GM19035 (cell line): ENCODE measurements at regions not wholly inside any gene's neighbourhood (a gene's known extent, or its start where the extent isn't known, plus 50 kb on each side); places are given as distances from the start of the nearest gene placed in this dataset.

Source experiments
- ATAC-seq: cut with Tn5 transposase; IDR thresholded peaks from one replicate; pipeline ENCODE4 v1.9.1; 2021; ENCODE audit not compliant: unreplicated experiment

DNA sequence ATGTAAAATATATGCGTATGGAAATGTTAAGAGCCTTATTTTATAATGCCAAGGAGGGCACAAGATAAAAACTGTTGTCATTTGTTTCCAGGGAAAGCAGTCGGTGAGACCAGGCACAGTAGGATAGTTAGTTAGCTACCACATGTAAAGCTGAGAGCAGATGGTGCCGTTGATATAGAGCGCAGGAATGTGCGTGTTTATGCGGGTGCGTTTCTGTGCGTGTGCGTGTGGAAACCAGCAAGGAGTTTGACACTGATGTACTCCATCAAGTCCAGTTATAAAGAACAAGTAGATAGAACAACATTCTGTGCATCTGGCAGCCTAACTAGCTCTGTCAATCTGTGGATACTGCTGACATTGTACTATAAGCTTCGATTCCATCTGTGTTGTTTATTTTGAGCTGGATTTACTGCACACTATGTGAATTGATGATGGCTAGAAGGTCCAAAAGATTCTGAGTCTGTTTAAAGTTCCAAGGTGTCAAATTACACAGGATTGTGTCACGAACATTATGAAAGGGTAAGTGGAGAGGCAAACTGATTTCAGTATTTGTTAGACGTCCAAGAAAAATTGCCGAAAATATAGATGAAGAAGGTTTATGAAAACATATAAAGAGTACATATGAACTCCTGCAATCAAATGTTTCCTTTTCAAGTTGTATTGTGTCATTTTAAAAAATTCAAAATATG lies 494.9 kb upstream of the MEF2C start:
- ATAC-seq, result no peak

DNA sequence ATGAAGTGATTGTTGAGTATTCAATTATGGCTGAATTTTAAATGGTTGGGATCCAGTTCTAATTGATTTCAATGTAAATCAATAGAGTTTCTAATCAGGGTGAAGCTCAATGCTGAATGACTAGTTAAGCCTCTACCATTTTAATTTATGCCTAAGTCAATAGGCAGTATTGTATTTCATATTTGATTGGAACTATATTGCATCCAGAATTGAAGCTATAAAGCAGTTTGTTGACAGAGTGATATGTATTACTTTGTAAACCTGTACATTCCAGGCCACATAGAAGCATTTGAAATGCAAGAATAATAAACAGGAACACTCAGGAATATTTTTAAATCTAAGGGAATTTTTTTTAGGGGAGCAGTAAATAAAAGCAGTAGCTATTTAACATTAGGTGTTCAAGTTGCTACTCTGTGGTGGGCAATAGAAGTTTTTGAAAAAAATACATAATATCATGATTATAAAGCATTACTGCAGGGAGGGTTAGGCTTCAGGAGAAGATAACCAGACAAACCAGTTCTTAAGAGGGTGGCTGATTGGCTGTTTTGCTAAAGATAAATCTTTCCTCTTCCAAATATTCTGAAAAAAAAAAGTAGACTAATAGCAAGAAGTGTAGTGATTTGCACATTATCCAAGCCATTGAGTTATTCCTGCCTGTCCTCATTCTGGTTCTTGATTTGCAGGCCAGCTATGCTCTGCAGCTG lies 492.0 kb upstream of the MEF2C start:
- ATAC-seq, result no peak

DNA sequence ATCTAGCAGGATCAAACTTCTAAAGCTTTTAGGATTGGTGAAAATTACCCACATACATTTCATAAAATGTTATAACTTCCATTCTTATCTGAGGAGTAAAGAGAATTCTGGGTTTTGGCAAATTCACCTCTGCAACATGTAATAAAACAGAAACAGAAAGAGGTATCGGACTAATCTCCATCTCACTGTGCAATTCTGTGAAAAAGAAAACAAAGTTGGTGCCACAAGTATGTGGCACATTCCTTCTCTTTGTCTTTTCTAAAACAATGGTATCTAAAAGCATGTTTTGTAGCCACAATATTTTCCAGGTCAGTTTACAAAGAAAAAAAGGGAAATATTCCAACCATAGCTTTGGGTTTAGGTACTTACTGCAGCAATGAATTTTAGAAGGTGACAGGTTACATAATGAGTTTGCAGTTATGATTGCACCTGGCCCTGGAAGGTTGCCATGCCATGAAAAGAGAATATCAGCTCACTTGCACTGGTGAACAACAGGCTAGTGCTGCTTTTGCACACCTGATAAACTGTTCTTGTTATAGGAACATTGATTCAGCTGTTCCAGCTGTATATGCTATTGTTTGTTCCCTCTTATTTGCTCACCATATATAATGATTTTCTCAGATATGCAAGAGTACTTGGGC lies 491.3 kb upstream of the MEF2C start:
- no peak for ATAC-seq

DNA sequence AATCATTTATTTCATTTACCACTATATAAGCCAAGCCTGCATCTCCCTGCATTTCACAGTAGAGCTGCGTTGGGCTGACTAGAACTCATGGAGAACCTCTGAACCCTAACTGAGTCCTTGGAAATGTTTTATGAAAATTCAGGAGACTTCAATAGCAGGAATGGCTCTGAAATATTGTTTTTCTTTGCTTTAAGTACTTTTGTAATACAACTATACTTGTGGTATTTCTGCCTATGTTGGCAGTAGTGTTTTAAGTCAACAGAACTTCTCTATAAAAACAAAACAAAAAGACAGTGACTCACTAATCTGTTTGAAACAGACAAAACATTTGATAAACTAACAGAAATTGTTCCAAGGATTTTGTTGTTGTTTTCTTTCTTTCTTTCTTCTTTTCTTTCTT lies 489.2 kb upstream of the MEF2C start:
- ATAC-seq, result no peak

DNA sequence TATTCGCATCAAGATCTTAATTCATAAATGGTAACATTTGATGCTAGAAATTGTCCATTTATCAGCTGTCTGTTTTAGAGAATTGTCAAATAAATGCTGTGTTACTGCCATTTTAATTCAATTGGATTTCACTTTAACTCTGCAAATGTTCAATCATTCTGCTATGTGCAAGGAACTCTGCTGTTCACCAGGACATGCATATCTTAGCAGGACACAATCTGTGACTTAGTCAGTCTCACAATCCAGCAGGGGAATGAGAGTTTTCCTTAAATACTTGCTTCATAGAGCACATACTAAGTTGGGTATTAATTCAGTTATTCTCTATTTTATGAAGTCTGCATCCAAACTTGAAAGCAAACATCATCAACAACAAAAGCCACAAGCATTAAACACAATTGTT lies 488.7 kb upstream of the MEF2C start:
- ATAC-seq, result no peak

DNA sequence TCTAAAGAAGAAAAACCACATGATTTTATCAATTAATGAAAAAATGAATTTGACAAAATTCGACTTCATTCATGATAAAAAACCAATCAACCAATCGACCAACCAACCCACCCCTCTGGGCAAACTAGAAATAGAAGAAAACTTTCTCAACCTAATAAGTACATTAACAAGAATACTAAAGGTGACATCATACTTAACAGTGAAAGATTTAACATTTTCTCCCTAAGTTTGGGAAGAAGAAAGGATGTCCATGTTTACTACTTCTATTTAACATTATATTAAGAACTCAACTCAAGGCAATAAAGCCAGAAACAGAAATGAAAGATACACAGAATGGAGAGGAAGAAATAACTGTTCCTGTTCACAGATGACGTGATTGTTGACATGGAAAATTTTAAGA lies 476.1 kb upstream of the MEF2C start:
- ATAC-seq, result no peak

DNA sequence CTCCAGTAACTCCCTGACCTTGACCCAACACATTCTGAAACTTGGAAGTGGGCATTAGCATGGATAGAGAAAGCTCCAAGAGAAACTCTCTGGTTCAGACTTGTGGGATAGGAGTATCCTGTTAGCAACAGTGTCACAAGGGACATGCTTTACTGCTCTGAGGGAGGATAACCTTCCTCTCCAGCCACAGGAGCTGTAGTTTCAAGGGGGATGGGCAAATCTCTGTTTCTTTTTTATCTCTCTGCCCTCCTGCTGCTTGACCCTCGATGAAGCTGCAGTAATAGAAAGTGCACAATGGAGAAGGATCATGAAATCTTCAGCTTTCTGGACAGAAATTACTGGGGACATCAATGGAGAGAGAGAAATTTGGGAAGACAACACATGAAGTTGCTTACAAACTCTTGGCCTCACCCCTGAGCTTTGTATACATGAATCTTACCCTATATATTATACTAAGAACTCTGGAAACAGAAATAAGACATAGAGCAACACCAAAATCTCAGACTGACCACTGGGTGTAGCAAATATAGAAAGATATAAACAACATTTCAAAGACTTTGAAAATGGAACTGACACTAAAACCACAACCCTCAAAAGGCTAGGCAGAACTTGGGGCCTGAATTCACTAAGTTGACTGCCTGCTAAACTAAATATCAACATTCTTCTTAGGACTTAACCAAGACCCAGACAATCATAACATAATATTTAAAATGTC lies 471.0 kb upstream of the MEF2C start:
- peak; percentile 77 for ATAC-seq

DNA sequence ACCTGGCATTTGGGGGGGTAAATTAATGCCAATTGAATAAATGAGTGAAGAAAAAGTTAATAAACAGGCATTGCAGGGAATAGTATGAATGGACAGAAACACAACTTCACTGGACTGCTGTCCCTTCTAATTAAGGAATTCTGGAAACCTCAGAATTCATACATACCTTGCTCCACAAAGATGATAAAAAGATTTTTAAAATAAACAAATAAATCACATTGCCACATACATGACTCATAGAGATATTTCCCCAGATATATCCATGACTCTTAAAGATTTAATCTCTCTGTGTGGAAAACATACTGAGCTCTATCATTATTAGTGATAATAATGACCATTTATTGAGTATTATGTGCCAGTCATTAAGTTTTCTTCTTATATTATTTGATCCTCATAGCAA lies 469.0 kb upstream of the MEF2C start:
- ATAC-seq, result no peak

DNA sequence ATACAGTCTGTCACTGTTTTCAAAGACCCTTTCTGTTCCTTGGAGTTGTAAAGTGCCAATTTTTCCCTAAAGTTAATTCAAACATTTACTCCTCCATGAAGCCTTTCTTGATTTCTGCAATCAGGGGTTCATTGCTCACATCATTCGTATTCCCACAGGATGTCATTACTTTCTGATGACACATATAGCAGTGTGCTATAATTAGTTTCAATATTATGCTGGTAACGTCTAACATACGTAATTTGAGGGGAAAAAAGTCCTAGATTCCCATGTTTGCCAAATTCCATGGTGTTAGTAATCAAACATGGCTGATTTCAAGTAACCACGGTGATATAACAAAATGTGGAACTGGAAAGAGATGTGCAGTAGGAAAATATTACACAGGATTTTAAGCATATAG lies 468.2 kb upstream of the MEF2C start:
- ATAC-seq, result no peak

DNA sequence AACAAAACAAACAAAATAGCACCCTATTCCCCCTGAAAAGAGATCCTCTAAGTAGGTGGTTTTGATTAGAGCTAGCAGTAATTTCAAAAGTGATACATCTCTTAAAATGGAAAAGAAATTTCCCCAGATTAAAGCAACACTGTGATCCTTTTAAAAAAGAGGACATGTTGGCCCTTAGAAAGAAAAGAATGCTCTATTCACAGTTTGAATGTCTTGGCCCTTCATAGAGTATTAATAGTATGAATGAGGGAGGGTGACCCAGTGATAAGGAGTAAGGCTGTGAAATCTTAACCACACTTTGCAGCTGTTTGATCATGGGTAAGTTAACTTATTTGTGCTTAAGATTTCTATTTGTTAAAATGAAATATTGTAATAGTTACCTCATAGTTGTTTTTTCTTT lies 467.7 kb upstream of the MEF2C start:
- ATAC-seq, result no peak

DNA sequence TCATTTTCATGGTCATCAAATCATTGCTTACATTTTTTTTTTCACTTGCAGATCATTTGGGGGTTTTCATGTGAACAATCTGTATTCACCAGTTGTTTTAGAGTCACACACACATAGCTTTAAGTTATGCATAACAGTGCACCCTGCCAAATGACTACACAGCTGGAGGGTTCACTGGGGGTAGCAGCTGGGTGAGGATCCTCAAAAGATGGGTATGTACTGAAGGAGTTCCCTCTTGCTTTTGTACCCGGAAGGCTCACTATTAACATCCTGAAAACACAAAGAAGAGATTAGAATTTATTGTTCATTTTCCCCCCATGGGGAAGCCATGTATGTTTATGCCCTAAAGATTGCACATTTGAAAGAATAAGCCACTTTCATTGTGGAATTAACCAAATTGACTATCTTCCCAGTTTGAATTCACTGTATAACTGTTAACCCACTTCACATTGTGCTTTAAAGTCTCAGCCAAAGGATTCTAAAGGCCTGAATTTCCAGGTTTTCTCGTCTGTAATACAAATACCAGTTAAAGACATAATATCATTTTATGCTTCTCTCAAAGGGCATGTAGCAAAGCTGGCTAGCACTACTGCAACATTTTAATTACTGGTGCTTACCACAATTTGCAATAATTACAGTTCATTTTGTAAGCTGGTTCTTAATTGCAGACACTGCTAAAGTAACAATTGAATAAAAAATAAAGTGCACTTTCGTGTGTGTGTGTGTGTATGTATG lies 466.4 kb upstream of the MEF2C start:
- ATAC-seq, result no peak

DNA sequence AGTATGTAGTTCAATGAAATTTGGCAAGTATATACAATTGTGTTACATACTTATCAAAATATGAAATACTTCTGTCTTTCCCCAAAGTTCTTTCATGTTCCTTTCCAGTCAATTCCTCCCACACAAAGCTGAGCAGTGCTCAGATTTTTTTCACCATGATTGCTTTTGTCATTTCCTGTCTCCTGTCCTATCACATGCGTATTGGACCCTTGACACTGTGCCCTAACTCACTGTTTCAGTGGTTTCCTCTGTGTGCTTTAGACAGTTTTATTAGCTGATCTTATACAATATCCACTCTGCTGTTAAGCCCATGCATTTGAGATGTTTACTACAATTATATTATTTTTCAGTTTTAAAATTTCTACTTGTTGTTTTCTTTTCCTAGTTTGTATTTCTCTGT lies 463.6 kb upstream of the MEF2C start:
- ATAC-seq, result no peak

DNA sequence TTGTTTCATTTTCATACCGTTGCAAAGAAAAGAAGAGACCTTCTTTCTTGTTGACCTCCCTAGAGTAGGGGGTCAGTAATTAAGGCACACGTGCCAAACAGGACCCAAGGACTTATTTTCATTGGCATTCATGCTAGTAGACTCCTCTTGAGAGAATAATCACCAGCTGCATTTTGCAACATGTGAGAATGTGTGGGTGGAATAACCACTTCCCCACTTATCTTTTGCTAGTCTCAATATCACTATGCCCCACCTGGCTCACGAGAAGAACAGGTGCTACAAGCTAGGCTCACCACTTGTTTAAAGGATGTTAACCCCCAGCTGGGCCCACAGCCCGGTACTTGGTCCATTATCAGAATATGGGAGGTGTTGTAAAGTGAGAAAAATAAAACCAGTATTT lies 460.7 kb upstream of the MEF2C start:
- ATAC-seq, result peak; percentile 92

DNA sequence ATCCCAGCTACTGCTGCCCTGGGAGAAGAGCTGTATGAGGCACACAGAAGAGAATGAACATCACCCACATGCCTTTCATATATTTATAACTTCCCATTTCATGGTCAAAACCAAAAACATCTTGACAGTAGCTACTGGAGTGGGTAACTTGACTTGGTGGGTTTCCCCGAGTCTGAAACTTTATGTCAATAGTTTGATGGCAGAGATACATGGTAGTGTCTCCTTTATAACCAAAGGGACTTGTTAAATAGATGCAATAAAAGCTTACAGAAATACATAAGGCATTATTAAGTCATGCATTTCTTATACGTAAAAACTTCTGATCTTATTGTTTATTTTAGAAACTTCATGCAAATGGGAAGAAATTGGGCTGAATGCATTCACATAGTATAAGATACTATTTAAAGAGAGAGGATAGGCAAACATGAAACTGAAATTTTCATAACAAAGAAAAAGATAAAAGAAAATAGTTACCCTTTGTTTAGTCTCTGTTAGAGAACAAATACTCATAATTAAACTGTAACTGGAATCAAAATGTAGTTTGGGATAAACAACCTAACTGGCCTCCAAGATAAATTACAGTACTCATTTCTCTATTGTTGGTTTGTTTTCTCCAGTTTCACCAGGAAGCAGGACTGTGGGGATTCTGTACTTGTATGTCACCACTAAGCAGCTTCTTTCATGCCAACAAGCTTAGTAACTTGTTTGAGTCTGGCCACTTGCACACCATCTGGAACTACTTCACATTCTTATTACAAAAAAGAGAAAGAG lies 459.3 kb upstream of the MEF2C start:
- peak; percentile 39 for ATAC-seq

DNA sequence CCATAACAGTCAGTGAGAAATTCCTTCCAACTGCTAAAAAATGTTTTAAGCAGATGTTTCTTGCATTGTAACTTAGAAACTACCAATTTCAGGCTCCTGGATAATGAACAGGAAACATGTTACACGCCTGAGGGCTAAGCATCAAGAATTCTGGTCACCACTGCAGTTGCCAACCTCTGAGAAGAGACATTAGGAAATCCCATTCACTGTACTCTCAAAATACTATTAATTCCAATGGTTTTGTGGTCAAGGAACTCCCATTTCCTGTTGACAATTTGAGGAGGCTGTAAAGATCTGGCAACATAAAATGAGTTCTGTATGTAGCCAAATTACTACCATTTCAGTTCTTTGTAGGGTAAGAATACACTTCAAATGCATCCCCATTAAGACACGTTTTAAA lies 456.0 kb upstream of the MEF2C start:
- no peak for ATAC-seq

DNA sequence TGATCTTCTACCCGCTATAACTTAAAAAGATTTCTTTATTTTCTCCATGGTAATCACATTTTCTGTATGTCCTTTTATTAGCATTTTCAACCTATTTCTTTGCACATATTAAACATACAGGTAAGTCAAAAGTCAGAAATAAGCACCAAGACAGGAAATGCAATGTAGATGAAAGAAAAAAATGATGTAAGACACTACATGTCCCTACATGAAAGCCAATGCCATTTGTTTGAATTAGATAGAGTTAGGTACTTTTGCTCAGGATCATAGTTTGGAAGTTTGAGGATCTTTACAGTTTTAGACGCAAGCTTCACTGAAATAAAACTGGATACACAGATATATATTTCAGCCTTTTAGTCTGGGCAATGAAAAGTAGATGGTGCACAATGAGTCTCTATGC lies 453.1 kb upstream of the MEF2C start:
- no peak for ATAC-seq

DNA sequence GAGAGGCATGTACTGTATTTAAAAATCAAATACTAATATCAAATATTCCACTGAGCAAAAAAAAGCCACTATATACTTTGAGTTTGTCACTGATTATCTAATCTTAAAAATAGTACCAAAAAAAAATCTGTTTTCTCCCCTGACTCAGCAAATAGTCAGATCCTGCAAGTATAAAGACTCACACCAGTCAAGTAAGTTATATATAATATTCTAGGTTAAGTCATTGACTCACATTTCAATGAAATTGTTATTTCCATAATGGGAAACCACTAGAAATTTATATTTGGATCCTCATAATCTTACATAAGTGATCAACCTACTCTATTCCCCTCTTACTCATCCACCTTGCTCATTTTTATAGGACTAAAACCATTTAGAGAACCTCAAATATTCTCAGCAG lies 447.2 kb upstream of the MEF2C start:
- ATAC-seq, result no peak

DNA sequence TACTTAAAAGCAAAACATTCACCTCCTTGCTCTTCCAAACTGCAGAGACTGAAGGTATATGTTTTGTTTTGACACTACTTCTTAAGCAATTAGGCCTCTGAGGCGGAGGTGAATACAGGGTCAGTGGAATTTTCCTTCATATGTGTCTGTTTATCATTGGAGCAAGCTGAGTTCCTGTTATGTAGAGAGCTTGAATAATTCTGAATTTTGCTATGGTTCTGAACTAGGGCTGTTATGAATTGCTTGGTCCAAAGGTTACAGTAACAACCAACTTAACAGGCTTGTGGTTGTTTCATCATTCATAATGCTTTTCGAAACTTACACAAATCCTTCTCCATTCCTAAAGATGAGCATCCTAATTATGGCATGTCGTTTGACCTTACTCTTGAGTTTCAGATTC lies 444.6 kb upstream of the MEF2C start:
- no peak for ATAC-seq

DNA sequence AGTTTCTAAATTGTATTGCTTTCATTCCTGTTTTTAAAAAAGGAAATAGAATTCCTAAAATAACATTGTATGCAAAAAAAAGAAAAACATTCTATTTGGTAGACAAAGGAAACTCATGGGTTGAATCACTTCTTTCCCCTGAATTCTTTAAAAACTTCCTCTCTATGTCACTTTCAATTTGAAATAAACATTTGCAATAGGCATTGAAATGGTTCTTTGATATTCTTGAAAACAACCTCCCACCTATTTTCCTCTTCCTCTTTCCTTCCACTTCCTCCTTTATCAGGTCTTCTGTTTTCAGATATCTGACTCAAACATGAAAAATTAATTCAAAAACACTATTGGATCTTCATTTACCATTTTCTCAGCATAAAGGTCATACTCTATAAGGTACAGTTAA lies 442.0 kb upstream of the MEF2C start:
- ATAC-seq, result no peak
